ENCODE measurements at regions not wholly inside any gene's neighbourhood (a gene's known extent, or its start where the extent isn't known, plus 50 kb on each side); places are given as distances from the start of the nearest gene placed in this dataset.

GRCh38 chr9:6126377-6126776, 89.2 kb upstream of the IL33 start:
- Histone ChIP-seq H3K79me2 (ENCODE audit: control insufficient read depth, insufficient read depth, low read length) (no peaks in the 10 kb centered on the region), H3K36me3 (replicated peaks in 1 of 2; ENCODE audit: control extremely low read depth in 1 of 2, control insufficient read depth in 1 of 2, extremely low read depth in 1 of 2, insufficient read depth in 2 of 2, low read length in 1 of 2) (no peaks in the 10 kb centered on the region), H4K20me1 (ENCODE audit: control insufficient read depth, insufficient read depth, low read length, poor library complexity, severe bottlenecking) (no peaks in the 10 kb centered on the region), H3K4me3 (ENCODE audit: control extremely low read depth in 1 of 5, extremely low read depth in 1 of 5, insufficient read depth in 1 of 5, low read depth in 2 of 5, low read length in 4 of 5) (no peak overlapping the region), H2AFZ (ENCODE audit: insufficient read depth, low read depth, low read length, poor library complexity, severe bottlenecking) (no peak overlapping the region), H3K27me3 (replicated peaks in 1 of 4; ENCODE audit: control extremely low read depth in 1 of 4, control insufficient read depth in 3 of 4, insufficient read depth in 4 of 4, low read length in 3 of 4) (peaks cover 0 to 5% (median 2%) of the 10 kb centered on the region in 4 experiments), H3K27ac (ENCODE audit: low read length in 2 of 2) (no peak overlapping the region), H3K9me3 (ENCODE audit: control extremely low read depth in 1 of 3, control insufficient read depth in 2 of 3, insufficient read depth in 1 of 3, low read length in 2 of 3) (no peaks in the 10 kb centered on the region), H3K4me2 (replicated peaks; ENCODE audit: low read depth, low read length, poor library complexity, severe bottlenecking) (no peak overlapping the region), H3K9ac (ENCODE audit: low read length) (no peak overlapping the region), H3K4me1 (ENCODE audit: control insufficient read depth in 2 of 2, insufficient read depth in 2 of 2, low read length in 2 of 2) (no peaks in the 10 kb centered on the region)
- WGBS (ENCODE audit: insufficient coverage): 100% methylated on average over 1 of the region's 3 CpGs
- no peaks in the 10 kb centered on the region for H3K4me1 Mint-ChIP-seq
- TF ChIP-seq EZH2 (IDR thresholded peaks at IDR 0.05; ENCODE audit: borderline replicate concordance, insufficient read depth, low read depth, low read length, poor library complexity, severe bottlenecking): no peak
- no peak for TF ChIP-seq CTCF (IDR thresholded peaks at IDR 0.05)
- intact Hi-C loops (cut with micrococcal nuclease): no loop called here
- ATAC-seq (ENCODE audit: low read depth) (no peak), DNase-seq (no peak)
- no peak overlapping the region for H3K4me3 Mint-ChIP-seq
- peaks cover 2% of the 10 kb centered on the region for H3K9me3 Mint-ChIP-seq (ENCODE audit: insufficient read depth)
- peaks cover 36% of the 10 kb centered on the region for H3K27me3 Mint-ChIP-seq
- ChIA-PET CTCF (no interaction called here), POLR2A (no interaction called here)
- H3K27ac Mint-ChIP-seq: no peak overlapping the region

GRCh38 chr9:6123416-6123815, 92.2 kb upstream of the IL33 start:
- Histone ChIP-seq H2AFZ (ENCODE audit: insufficient read depth, low read depth, low read length, poor library complexity, severe bottlenecking) (no peak overlapping the region), H3K4me3 (ENCODE audit: control extremely low read depth in 1 of 5, extremely low read depth in 1 of 5, insufficient read depth in 1 of 5, low read depth in 2 of 5, low read length in 4 of 5) (no peak overlapping the region), H3K79me2 (ENCODE audit: control insufficient read depth, insufficient read depth, low read length) (no peaks in the 10 kb centered on the region), H3K4me1 (ENCODE audit: control insufficient read depth in 2 of 2, insufficient read depth in 2 of 2, low read length in 2 of 2) (no peaks in the 10 kb centered on the region), H3K9me3 (ENCODE audit: control extremely low read depth in 1 of 3, control insufficient read depth in 2 of 3, insufficient read depth in 1 of 3, low read length in 2 of 3) (no peaks in the 10 kb centered on the region), H3K27me3 (replicated peaks in 1 of 4; ENCODE audit: control extremely low read depth in 1 of 4, control insufficient read depth in 3 of 4, insufficient read depth in 4 of 4, low read length in 3 of 4) (peaks cover 0 to 5% (median 3%) of the 10 kb centered on the region in 4 experiments), H4K20me1 (ENCODE audit: control insufficient read depth, insufficient read depth, low read length, poor library complexity, severe bottlenecking) (no peaks in the 10 kb centered on the region), H3K9ac (ENCODE audit: low read length) (no peak overlapping the region), H3K27ac (ENCODE audit: low read length in 2 of 2) (no peak overlapping the region), H3K36me3 (replicated peaks in 1 of 2; ENCODE audit: control extremely low read depth in 1 of 2, control insufficient read depth in 1 of 2, extremely low read depth in 1 of 2, insufficient read depth in 2 of 2, low read length in 1 of 2) (no peaks in the 10 kb centered on the region), H3K4me2 (replicated peaks; ENCODE audit: low read depth, low read length, poor library complexity, severe bottlenecking) (no peak overlapping the region)
- peaks cover 42% of the 10 kb centered on the region for H3K27me3 Mint-ChIP-seq
- no peak for DNase-seq
- WGBS (ENCODE audit: insufficient coverage): 54% methylated on average over 3 of the region's 3 CpGs
- CTCF ChIA-PET: no interaction called here
- H3K9me3 Mint-ChIP-seq (ENCODE audit: insufficient read depth): peaks cover 2% of the 10 kb centered on the region
- intact Hi-C loops (cut with micrococcal nuclease): no loop called here
- POLR2A ChIA-PET: no interaction called here
- no peak overlapping the region for H3K4me3 Mint-ChIP-seq
- H3K4me1 Mint-ChIP-seq: no peaks in the 10 kb centered on the region
- no peak overlapping the region for H3K27ac Mint-ChIP-seq
- ATAC-seq (ENCODE audit: low read depth): no peak
- no peak for TF ChIP-seq EZH2 (IDR thresholded peaks at IDR 0.05; ENCODE audit: borderline replicate concordance, insufficient read depth, low read depth, low read length, poor library complexity, severe bottlenecking)
- no peak for TF ChIP-seq CTCF (IDR thresholded peaks at IDR 0.05)

Measured in B cell (primary cell).